ENCODE measurements at regions not wholly inside any gene's neighbourhood (a gene's known extent, or its start where the extent isn't known, plus 50 kb on each side); places are given as distances from the start of the nearest gene placed in this dataset.
A peak's percentile ranks its signal among the peaks of the same experiment; 100 is the strongest.

DNA sequence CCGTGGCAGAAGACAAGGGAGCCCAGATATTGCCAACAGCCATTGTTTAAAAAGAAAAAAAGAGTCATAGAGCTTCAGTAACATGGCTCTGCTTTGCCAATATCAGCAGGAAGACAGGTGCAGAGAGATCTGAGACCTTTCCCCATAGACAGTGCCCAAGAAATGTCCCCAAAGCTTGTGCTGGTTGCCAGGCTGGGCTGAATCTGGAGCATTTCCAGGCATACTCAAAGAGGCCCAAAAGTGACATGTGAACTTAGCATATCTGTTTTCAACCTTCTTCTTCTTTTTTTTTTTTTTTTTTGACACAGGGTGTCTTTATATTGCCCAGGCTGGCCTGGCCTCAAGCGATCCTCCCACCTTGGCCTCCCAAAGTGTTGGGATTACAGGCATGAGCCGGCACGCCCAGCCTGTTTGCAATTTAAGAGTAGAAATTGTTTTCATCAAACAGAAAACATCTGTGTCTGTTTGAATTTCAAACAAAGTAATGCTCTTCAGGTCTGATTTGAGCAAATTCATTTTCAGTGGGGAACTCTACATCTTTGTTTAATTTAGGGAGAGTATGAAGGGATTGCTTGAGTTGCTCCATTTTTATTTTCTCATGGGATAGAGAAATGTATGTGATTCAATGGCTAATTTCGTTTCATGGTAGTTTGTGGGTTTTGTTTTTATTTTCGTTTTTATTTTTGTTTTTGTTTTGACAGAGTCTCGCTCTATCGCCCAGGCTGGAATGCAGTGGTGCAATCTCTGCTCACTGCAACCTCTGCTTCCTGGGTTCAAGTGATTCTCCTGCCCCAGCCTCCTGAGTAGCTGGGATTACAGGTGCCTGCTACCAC, 56.6 kb upstream of the RBM47 start:
- H3K9me3 Mint-ChIP-seq = peaks cover 4% of the 10 kb centered on the region; the same call in 1 of the 3 replicates
- Histone ChIP-seq H3K4me1 (ENCODE audit: insufficient read depth) (no peaks in the 10 kb centered on the region), H3K27me3 (ENCODE audit: insufficient read depth) (no peaks in the 10 kb centered on the region), H3K27ac (ENCODE audit: low read depth) (no peak overlapping the region), H4K20me1 (replicated peaks; ENCODE audit: insufficient read depth) (no peaks in the 10 kb centered on the region), H3K9me2 (ENCODE audit: insufficient read depth) (no peaks in the 10 kb centered on the region), H3F3A (replicated peaks; ENCODE audit: low read depth) (no peaks in the 10 kb centered on the region), H3K4me3 (no peak overlapping the region), H2AFZ (peak overlapping the region; percentile 59; the same call in 1 of the 2 replicates), H3K79me2 (replicated peaks; ENCODE audit: insufficient read depth) (no peaks in the 10 kb centered on the region), H3K4me2 (no peak overlapping the region), H3K36me3 (ENCODE audit: insufficient read depth) (no peaks in the 10 kb centered on the region)
- peaks cover 5% of the 10 kb centered on the region; the same call in 1 of the 3 replicates for H3K36me3 Mint-ChIP-seq (ENCODE audit: low read depth)
- peaks cover 5% of the 10 kb centered on the region; the same call in 2 of the 3 replicates for H3K4me1 Mint-ChIP-seq
- TF ChIP-seq ZNF462 (CRISPR knock-in tag; IDR thresholded peaks at IDR 0.05) (no peak), CREB1 (CRISPR knock-in tag; IDR thresholded peaks at IDR 0.05; ENCODE audit: low read depth) (no peak), JUNB (IDR thresholded peaks at IDR 0.05; ENCODE audit: unreplicated experiment) (no peak), CTCF (conservative IDR thresholded peaks at IDR 0.05; ENCODE audit: low read depth in 2 of 2) (no peak), EZH2 (IDR thresholded peaks at IDR 0.05; ENCODE audit: low read depth, unreplicated experiment) (no peak), EZH2phosphoT487 (IDR thresholded peaks at IDR 0.05; ENCODE audit: unreplicated experiment) (no peak), ZNF114 (CRISPR knock-in tag; IDR thresholded peaks at IDR 0.05) (no peak), NANOG (IDR thresholded peaks at IDR 0.05; ENCODE audit: borderline replicate concordance) (no peak)
- no peak overlapping the region for H3K4me3 Mint-ChIP-seq
- no peak for DNase-seq (ENCODE audit: low spot score)
- no peak for ATAC-seq
- no peak overlapping the region for H3K27ac Mint-ChIP-seq
- H3K27me3 Mint-ChIP-seq (ENCODE audit: insufficient read depth, low read depth, poor library complexity) = peaks cover 2% of the 10 kb centered on the region
